Peyer's patch (tissue), 4 donors: ENCODE measurements at regions not wholly inside any gene's neighbourhood (a gene's known extent, or its start where the extent isn't known, plus 50 kb on each side); places are given as distances from the start of the nearest gene placed in this dataset.

ENCODE experiments used
- CTCF ChIP-seq, 6 experiments: fragments of 450-650 bp in 4 of 6; fragments of 200-600 bp in 2 of 6; sonication (generic) in 1 of 6; IDR thresholded peaks; one replicate each; pipeline ENCODE4 v1.5.1; 2017 to 2019; ENCODE audit warnings: antibody characterized with exemption in 6 of 6, mild to moderate bottlenecking in 3 of 6, moderate library complexity in 1 of 6
- POLR2A ChIP-seq, 2 donors: fragments of 450-650 bp; IDR thresholded peaks; one replicate each; pipeline ENCODE4 v1.5.1; 2017; ENCODE audit warnings: antibody characterized with exemption in 2 of 2, mild to moderate bottlenecking in 2 of 2, moderate library complexity in 2 of 2

- no peak for TF ChIP-seq CTCF (IDR thresholded peaks at IDR 0.05)
- no peak for TF ChIP-seq POLR2A (IDR thresholded peaks at IDR 0.05)
These were observed 142.0 kb upstream of the AGBL1 start for GRCh38 chr15:85937661-85938060.
